NOMO-1 (cell line): ENCODE measurements at regions not wholly inside any gene's neighbourhood (a gene's known extent, or its start where the extent isn't known, plus 50 kb on each side); places are given as distances from the start of the nearest gene placed in this dataset.

ENCODE experiments used
- DNase-seq, 2 experiments: peaks; one replicate each; lab custom pipeline; 2025; ENCODE audit not compliant: unreplicated experiment in 2 of 2; lab: John Stamatoyannopoulos, UW

DNA sequence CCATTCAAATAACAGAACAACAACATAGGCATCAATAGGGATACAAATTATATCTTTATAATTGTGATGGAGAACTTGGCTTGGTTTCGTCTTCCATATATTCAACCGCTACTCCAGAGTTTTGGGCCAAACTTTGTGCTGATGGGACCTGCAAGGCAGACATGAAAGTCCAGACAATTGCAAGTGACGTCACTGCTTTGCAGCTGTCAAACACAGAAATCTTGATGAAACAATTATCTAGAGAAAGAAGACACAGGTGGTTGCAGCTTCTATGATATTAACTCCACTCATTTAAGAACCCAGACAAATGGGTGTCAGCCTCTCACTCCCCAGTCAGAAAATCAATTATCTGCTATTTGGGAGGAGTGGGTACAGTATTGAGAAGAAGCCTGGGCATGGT is 390.6 kb downstream of the NUF2 start:
- no peak for DNase-seq

DNA sequence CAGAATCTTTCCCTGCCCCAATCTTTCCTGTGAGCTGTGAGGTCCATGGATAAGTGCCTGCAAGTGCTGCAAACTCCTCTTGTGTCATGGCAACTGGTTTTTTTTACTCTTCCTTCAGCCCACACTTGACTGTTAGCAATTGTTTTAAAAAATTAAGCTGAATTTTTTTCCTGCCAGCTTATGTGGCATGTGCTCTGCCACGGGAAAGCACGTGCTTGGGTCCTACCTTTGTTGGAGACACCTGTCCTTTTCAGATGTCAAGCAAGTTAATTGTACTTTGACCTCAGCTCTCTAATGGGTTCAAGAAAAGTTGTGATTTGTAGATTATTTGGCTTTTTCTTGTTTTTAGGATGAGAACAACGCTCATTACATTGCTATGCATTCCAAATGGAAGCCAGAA is 398.5 kb downstream of the NUF2 start:
- DNase-seq, result no peak

DNA sequence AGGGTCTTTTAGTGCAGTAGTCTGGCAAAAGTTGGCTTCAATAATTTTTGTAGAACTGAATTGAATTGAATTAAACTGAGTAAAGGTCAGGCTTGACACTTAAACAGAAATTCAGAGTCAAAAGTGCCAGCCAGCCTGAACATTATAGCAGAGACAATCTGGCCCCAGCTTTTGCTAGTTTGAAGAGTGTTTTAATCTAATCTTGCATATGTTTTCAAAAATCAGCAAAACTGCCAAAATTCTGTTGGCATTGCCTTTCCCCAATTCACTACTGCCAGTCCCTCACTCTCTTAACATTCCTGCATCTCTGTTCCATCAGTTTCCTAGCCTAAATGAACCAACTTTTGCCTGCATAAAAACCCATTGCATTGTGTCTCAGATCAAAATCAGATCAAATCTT is 403.8 kb downstream of the NUF2 start:
- no peak for DNase-seq

DNA sequence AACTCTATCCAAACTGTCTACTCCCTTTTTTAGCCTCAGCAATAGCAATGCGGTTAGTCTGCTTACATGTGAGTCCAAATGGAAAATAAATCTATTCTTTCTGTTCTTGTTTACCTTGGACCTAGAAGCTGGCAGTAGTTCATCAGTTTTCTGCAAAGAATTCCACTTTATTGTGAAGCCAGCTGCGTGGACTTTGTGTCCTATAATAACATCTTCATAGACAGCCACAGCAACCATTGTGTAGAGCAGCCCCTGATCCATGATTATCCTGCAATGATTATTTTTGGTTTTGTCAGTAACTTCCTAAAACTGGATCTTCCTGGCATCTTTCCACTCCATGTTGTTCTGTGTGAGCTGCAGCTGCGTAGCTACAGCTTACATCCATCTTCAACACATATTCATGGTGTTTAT is 408.7 kb downstream of the NUF2 start:
- no peak for DNase-seq

DNA sequence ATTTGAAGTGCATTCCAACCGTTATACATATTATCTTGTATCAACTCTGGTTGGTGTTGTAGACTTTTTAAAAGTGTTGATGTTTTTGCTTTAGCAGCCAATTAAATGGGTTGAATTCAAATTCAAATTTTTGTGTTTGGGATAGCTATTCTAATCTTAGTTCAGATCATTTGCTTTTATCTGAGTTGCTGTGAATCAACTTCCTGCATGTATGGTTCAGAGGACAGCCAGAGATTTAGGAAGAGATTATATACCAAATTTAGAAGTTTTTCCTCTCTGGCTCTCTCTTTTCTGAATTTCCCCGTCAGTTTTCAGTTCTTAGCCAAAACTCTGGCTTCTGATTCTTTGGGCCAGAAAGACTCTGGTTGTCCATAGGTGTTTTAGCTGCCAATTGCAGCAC is 415.5 kb downstream of the NUF2 start:
- DNase-seq, result no peak

DNA sequence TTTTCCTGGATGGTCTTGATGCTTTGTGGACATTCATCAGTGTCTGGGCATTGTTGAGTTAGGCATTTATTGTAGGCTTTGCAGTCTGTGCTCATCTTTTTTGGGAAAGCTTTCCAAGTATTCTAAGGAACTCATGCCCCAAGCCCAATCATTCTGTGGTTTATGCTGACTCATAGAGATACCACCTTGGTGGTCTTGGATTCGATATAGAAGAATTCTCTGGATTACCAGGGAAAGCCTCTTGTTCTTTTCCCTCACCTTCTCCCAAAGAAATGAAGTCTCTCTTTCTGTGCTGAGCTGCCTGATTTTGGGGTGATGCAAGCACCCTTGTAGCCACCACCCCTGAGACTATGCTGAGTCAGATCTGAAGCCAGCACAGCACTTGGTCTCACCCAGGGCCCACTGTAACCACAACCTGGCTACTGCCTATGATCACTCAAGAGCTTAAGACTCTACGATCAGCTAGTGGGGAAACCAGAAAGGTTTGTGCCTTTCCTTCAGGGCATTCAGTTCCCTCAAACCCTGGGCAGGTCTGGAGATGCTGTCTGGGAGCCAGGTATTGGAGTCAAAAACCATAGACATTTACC is 422.6 kb downstream of the NUF2 start:
- DNase-seq, result no peak

DNA sequence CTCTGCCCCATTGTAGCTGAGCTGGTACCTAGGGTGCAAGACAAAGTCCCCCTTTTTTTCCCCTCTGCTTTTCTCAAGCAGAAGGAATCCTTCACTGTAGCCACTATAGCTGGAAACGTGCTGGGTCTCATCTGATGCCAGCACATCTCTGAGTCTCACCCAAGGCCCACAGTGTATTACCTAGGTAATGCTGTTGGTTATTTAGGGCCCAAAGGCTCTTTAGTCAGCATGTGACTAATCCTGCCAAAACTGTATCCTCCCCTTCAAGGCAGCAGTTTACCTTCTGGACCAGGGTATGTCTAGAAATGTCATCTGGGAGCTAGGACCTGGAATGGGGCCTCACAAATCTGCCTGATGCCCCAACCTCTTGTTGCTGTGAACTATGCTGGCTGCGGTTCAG is 423.4 kb downstream of the NUF2 start:
- DNase-seq, result no peak

DNA sequence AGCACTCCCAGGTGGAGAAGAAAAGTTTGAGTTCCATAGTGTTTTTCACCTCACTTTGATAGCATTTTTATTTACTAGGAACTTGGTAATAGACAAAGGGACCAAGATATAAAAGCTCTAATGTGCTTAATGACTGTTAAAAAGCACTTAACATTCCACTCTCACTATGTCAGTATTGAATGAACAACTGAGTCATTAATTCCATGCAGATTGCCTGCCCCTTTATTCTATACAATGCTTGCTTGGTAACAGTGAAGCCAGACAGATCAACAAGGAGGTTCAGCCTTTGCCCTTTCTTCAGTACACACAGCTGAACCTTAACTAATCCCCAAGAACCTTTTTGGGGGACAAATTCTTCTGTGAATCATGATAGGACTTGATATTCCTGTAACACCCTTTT is 425.5 kb downstream of the NUF2 start:
- DNase-seq, result no peak

DNA sequence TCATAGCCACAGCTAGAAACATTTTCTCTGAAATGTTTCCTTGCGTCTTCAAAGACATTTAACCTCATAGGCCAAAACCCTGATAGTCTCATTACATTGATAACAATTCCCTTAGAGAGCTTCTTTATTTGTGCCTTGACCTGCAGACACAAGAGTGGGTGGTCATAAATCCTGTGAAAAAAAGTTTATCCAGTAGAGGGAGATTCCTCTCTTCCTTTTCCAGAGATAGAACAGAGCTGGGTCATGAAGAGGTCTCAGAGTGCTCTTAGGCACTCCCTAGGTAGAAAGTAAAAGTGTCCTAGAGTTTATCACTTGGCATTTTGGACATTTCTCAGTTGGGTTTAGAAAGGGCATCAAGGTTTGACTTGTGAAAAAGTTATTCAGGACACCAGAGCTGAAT is 426.1 kb downstream of the NUF2 start:
- no peak for DNase-seq

DNA sequence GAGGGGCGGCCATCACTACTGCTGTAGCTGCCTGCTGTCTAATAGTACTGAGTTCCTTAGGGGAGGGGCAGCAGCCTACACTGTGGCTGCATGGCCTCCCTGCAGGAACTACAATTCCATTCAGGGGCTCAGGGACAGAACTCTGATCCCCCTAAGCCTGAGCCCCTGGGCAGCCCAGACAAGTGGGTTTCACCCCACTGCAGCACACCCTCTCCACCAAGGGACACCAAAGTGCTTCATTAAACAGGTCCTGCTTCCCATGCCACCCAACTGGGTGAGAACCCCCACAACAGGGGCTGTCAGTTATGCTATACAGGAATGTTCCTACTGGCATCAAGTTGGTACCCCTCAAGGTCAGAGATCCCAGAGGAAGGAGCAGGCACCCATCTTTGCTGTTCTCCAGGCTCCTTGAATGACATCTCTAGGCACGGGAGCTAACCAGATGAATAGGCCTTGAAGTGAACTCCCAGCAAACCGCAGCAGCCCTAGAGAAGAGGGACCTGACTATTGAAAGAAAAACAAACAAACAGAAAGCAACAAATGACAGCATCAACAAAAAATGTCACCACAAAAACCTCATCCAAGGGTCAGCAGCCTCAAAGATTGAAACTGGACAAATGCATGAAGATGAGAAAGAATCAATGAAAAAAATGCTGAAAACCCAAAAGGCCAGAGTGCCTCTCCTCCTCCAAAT is 437.4 kb downstream of the NUF2 start:
- no peak for DNase-seq

DNA sequence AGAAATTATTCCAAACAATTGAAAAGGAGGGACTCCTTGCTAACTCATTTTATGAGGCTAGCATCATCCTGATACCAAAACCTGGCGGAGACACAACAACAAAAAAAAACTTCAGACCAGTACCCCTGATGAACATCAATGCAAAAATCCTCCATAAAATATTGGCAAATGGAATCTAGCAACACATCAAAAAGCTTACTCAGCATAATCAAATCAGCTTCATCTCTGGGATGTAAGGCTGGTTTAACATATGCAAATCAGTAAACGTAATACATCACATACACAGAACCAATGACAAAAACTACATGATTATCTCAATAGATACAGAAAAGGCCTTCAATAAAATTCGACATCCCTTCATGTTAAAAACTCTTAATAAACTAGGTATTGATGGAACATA is 440.1 kb downstream of the NUF2 start:
- DNase-seq, result no peak

DNA sequence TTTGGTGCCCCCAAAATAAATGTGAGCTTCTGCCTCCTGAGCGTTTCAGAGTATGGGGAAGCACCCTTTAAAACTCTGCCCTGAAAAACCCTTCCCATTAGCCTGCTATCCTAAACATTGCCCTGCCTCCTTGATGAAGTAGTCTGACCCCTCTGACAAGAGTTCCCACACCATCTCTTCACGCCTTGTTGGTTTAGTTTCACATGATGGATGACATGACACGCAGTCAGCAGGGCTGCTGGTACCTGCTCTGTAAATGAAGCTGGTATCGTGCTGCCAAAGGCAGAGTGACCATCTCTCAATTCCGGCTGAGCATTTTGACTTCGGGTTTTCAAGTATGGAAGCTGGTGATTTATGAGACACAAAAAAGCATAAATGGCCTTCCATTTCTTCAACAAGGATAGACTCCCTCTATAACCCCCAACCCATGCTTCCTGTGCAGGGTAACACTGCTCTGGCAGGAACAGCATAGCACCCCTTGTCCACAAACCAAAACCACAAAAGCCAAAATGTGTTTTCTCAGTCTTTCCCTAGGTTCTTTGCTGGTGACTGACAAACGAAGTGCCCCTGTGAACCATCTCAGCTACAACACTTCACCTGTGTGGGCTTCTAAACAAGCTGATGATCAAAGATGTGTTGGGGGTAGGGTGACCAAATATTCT is 444.6 kb downstream of the NUF2 start:
- no peak for DNase-seq

DNA sequence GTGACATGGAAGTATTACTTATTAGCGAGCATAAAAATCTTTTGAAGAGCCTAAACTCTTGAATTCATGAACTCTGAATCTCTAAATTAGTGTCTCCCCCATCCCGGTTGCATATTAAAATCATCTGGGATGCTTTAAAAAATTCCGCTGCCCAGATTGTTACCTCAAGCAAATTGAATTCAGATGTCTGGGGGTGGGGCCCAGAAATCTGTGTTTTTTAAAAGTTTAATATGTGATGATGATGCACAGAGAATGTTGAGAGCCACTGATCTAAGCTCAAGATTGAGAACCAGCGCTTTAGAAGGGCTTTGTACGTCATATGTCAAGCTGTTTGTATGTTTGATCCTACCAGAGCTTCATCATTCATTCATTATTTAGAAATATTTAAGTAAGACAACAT is 446.8 kb downstream of the NUF2 start:
- no peak for DNase-seq

DNA sequence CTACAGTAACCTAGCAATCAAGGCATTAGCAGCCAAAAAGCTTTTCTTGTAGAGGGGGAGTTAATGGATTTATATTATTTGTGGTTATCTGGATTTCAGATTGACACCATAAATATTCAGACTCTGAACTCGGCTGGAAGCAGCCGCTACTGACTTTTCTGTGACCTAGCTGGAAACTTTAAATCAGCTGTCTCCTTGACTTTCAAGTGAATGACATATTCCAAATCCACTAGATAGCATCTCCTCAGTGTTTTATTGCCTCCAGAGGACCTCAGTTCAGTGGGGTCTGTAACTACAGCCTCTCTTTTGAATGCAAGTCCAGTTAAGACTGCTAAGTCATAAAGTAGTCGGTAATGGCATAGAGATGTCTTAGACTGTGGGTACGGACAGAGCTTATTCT is 448.5 kb downstream of the NUF2 start:
- DNase-seq, result no peak

DNA sequence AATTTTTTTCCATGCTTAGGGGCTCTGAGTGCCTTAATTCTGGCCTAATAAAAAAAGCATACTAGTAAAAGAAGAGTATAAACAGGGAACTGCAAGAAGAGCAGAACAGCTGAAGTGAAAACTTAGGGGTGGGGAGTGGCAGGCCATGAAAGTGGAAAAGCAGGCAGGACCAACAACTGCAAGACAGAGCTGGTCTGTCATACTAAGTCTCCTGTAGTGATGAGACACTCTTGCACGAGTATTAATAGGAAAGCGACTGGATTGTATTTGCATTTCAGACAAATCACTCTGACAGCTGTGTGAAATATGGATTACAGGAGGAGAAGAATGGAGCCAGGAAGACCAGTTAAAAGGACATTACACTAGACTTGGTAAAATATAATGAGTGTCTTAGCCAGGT is 449.9 kb downstream of the NUF2 start:
- DNase-seq, result no peak

DNA sequence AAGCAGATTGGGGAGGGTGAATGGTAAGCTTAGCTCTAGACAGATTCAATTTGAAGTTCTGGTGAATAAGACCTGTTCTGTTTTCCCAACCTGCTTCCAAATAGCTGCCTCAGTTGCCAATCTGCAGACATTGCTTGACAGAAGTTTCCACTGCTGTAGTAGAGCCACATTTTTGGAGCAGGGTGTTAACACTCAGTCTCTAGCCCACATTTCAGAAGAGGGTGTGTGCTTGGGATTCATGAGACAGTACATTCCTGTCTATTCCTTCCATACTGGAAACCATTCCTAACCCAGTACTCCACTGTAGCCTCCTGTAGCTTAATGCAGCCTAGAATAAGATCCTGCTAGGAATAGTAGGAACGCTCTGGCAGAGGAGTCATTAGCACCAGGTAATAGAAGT is 450.5 kb downstream of the NUF2 start:
- no peak for DNase-seq

DNA sequence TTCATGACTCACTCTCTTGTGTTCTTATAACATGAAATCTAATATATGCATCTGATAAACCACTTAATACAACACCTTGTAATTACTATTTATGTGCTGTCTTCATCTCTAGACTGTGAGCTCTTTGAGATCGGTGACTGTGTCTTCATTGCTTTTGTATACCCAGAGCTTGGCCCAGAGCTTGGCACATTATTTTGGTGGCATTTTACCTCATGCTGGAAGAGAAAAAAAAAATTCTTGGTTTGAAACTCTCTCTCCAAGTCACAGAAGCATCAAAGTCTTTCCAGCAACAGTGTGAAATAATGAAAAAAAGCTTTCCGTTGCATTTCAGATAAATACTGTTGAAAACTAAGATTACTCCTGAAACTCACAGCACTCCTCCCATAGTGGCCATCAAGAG is 451.6 kb downstream of the NUF2 start:
- DNase-seq, result no peak

DNA sequence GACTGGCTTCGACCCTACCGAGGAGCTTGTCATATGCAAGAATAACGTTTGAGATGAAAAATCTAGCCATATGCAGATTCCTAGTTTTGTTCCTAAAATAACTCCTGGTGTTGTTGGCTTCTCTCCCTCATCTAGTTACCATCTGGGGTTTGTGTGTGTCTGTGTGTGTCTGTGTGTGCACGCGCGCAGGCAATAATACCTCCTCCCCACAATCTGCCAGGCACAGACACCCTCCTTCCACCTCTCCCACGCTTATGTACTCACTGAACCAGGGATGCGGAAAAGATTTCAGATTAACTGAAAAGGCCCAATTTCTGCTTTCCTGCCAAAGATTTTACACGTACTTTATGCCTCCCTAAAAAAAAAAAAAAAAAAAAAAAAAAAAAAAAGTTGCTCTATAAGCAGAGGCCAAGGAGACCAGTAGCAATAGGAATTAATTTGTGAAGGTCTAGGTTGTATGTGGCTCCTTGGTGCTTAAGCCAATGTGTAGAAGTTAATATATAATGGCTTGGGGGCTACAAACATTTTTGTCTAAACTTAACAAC is 452.7 kb downstream of the NUF2 start:
- no peak for DNase-seq

DNA sequence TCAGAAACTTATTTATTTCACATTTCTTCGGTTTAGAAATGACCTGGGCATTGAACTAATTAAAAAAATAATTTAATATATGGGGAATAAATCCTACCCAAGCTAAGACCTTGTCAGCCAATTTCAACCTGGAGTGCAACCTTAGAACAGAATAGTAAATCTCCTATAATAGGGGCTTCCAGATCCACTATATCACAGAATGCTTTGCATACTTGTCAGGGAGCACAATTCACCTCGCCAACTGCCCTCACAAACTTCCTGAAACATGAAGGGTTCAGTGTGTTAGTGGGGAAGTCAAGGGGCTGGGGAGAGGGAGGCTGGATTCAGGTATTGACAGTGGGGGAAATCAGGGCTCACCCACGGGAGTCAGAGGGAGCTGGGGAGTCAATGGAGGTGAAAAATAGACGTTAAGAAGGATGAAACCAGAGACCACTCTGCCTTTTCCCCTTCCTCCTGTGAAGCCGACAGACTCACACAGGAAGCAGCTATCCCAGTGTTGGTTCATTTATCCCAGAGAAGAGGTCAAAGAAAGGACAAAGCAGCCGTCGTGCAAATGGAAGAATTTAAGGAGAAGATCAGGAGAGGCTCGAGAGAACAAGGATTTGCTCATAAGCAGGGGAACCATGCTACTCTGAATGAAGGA is 453.3 kb downstream of the NUF2 start:
- DNase-seq, result no peak

DNA sequence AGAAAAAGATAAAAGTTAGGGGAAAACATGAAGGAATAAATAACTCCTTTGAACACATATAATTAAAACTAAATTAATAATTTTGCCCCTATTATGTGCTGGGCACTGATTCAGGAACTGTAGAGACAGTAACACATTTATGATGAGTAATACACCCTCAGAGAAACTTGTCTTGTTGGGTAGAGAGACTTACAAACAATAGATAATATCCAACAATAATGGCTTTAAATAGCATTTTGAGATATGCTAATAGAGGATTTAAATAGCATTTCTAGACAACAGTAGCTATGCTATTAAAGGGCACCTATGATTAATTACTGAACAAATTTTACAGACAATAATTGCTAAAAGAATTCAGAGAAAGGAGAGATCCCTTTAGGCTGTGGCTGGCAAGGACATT is 455.5 kb downstream of the NUF2 start:
- no peak for DNase-seq

DNA sequence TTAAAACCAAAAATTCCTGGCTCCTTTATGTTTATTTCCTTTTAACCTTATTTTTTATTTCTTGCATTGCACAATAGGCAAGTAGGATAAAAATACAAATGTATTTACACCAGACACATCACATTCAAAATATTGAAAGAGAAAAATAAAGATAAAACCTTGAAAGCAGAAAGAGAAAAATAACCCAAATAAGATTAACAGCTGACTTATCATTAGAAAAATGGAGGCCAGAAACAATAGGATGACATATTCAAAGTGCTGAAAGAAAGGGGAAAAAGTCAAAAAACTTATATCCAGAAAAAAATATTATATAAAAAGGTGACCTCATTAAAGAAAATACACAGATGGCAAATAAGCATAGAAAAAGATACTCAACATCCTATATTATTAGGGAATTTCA is 459.4 kb downstream of the NUF2 start:
- DNase-seq, result no peak
